ENCODE measurements at regions not wholly inside any gene's neighbourhood (a gene's known extent, or its start where the extent isn't known, plus 50 kb on each side); places are given as distances from the start of the nearest gene placed in this dataset.
"Not testable (repeated sequence)": the region's sequence is repeated elsewhere in the genome, so short reads cannot be mapped to it uniquely, and the experiment has no call there.

DNA sequence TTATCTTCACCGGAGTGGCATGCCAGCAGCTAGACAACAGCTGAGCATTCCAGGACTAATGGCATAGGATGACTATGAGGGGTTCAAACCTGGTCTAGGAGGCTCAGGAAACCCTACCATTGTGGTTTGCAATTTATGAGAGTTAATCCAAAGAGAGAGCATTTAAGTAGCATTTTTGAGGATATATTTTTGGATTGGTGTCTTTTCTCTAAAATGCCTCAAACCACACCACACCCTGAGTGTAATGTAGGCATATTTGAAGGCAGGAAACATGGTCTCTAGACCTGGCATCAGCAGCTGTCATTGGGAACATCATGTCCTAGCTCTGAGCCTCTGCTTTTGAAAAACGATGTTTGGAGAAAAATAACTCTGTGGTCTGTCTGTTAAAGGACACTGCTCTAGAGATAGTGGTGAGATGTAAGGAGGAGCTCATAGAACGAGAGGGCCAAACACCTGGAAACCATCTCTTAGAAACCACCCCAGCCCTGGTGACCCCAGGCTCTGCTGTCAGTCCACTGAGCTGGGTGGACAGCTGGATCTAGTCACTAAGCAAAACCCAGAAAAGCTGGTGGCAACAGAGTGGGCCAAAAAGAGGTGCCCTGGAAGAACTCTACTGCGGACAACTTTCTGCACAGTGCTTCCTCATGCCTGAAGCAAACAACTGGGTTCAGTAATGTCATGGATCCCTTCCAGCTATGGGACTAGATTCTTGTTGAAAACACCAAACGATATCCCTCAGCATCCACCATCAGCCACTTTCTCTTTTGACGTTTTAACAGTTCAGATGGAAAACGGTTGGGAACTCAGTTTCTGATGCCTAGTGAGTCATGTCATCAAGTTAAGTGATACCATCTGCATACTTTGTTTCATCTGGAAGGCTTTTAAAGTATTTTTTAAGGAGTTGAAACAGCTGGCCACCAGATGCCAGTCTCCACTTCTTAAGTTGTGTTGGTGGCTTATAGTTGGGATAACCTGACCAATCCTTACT is 100.2 kb upstream of the C1QTNF7 start:
- H3K4me1 ChIP-seq = no peaks in the 10 kb centered on the region
- intact Hi-C loops (cut with micrococcal nuclease) = no loop called here
- no peaks in the 10 kb centered on the region for H3K36me3 ChIP-seq
- H3K4me3 ChIP-seq = no peak overlapping the region
- no peak overlapping the region for H3K27ac ChIP-seq (replicated peaks)
- no peak for TF ChIP-seq CTCF (IDR thresholded peaks at IDR 0.05; ENCODE audit: borderline replicate concordance)
- no peaks in the 10 kb centered on the region for H3K27me3 ChIP-seq (ENCODE audit: low read depth)
- DNase-seq = no peak
- peaks cover 5% of the 10 kb centered on the region for H3K9me3 ChIP-seq (replicated peaks)

DNA sequence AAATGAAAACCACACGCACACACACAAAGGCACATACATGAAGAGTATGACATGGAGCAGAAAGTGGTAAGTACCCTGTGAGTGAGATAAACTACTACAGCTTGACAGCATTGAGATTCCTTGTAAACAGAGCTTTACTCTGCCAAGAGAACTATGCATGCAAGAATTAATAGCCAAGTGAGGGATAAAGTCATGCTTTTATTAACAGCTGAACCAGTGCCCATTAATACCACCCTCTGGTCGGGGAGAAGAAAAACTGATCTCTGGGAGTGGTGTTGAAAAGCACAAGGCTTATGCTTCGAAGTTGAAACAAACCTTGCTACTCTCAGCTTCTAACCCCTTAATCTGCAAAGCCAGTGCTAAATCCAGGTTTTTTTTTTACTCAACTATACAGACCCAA is 95.9 kb upstream of the C1QTNF7 start:
- H3K4me1 ChIP-seq = no peaks in the 10 kb centered on the region
- no peaks in the 10 kb centered on the region for H3K36me3 ChIP-seq
- DNase-seq = no peak
- intact Hi-C loops (cut with micrococcal nuclease) = no loop called here
- no peak overlapping the region for H3K4me3 ChIP-seq
- no peak for TF ChIP-seq CTCF (IDR thresholded peaks at IDR 0.05; ENCODE audit: borderline replicate concordance)
- no peaks in the 10 kb centered on the region for H3K27me3 ChIP-seq (ENCODE audit: low read depth)
- H3K27ac ChIP-seq (replicated peaks) = no peak overlapping the region
- H3K9me3 ChIP-seq (replicated peaks) = no peaks in the 10 kb centered on the region

GRCh38 chr4:15332377-15332776 is 95.5 kb upstream of the C1QTNF7 start:
- TF ChIP-seq CTCF (IDR thresholded peaks at IDR 0.05; ENCODE audit: borderline replicate concordance) = no peak
- intact Hi-C loops (cut with micrococcal nuclease) = no loop called here
- no peak for DNase-seq

DNA sequence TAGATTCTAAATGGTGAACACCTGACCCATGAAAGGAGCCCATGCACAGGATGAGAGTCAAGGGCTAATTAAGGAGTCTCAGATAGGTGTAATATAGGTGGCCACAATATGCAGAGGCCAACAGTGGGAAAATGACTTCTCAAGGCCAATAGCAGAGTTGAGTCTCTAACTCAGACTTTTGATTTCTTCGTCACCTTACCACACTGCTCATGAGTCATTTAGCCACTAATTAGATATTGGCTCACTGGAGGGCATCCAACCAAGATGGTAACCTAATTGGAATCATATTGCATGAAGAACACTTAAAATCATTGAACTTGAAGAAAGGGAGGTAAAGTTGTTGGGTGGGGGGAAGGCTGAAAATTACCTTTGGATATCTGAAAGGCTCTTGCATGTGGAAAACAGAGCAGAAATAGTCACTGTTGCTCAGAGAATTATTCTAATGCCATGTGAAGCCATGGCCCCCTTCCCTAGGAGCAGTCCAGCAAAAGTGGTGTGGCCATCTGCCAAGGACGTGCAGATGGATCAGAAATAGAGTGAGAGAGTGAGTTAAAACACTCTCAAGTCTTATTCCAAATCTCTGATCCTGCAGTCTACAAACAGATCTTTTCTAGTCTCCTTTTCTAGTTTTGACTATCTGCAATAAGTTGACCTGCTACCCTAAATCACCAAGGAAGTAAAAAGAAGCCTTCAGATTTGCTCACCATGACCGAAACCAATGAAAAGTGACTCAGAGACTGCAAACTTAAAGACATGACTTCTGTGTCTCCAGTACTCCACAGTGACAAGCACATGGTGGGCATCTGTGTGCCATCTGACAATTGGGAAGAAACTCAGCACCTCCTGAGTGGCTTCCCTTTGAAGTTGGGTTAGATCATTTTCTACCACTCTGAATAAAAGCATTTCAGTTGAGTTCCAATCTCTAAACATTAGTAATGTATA is 93.9 kb upstream of the C1QTNF7 start:
- no peaks in the 10 kb centered on the region for H3K4me1 ChIP-seq
- H3K27ac ChIP-seq (replicated peaks) = no peak overlapping the region
- DNase-seq = no peak
- H3K4me3 ChIP-seq = no peak overlapping the region
- TF ChIP-seq CTCF (IDR thresholded peaks at IDR 0.05; ENCODE audit: borderline replicate concordance) = no peak
- H3K9me3 ChIP-seq (replicated peaks) = no peaks in the 10 kb centered on the region
- H3K36me3 ChIP-seq = no peaks in the 10 kb centered on the region
- intact Hi-C loops (cut with micrococcal nuclease) = no loop called here
- H3K27me3 ChIP-seq (ENCODE audit: low read depth) = no peaks in the 10 kb centered on the region

More at GRCh38 chr4:15332377-15332776, 95.5 kb upstream of the C1QTNF7 start:
- H3K4me1 ChIP-seq = no peaks in the 10 kb centered on the region
- H3K27me3 ChIP-seq (ENCODE audit: low read depth) = no peaks in the 10 kb centered on the region
- no peaks in the 10 kb centered on the region for H3K9me3 ChIP-seq (replicated peaks)
- H3K4me3 ChIP-seq = no peak overlapping the region
- H3K36me3 ChIP-seq = no peaks in the 10 kb centered on the region
- no peak overlapping the region for H3K27ac ChIP-seq (replicated peaks)

DNA sequence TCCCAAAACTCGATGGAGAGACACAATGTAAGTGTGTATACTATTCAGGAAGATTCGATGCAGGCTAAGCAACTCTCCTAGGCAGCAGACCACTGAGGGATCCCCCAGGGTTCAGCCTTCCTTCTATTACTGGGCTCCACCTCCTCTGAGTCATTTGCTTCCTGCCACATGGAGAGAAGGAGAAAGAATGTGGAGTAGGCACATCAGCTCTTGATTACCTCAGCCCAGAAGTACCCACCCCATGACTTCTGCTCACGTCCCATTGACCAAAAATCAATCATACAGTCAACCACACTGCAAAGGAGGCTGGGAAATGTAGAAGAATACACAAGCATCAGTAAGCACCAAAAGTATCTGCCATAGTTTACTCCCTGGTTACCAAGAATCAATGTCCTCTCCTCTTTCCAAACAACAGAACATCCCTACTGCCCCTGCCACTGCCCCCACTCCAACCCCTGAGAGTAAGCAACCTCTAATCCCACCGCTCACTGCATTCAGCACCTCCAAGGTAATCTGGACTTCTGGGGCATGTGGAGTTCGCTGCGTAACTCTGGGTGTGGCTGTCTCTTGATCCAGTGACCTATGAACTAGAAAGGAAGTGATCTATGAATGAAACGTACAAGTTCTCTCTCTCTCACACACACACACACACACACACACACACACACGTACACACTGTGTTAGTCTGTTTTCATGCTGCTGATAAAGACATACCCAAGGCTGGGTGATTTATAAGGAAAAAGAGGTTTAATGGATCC is 91.2 kb upstream of the C1QTNF7 start:
- Histone ChIP-seq H3K4me3 (no peak overlapping the region), H3K36me3 (no peaks in the 10 kb centered on the region), H3K27me3 (ENCODE audit: low read depth) (peaks cover 6% of the 10 kb centered on the region), H3K4me1 (peaks cover 7% of the 10 kb centered on the region), H3K27ac (replicated peaks) (no peak overlapping the region), H3K9me3 (replicated peaks) (no peaks in the 10 kb centered on the region)
- TF ChIP-seq CTCF (IDR thresholded peaks at IDR 0.05; ENCODE audit: borderline replicate concordance) = no peak
- intact Hi-C loops (cut with micrococcal nuclease) = no loop called here
- DNase-seq = no peak

DNA sequence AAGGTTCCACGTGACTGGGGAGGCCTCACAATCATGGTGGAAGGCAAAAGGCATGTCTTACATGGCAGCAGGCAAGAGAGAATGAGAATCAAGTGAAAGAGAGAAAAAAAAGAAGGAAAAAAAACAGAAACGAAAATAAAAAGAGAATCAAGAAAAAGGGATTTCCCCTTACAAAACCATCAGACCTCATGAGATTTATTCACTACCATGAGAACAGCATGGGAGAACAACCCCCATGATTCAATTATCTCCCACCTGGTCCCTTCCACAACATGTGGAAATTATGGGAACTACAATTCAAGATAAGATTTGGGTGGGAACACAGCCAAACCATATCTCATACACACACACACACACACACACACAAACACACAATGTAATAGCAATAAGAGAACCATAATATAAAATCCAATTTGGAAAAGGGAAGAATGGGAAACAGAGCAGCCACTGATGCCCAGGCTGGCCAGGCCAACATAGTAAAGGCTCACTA is 90.6 kb upstream of the C1QTNF7 start:
- H3K27me3 ChIP-seq (ENCODE audit: low read depth); H3K9me3 ChIP-seq (replicated peaks); H3K4me1 ChIP-seq; intact Hi-C loops (cut with micrococcal nuclease); H3K4me3 ChIP-seq; DNase-seq; H3K27ac ChIP-seq (replicated peaks); H3K36me3 ChIP-seq: not testable (repeated sequence)

Measured in left ventricle myocardium inferior (tissue), 1 donor.